H9 (cell line): ENCODE measurements at regions not wholly inside any gene's neighbourhood (a gene's known extent, or its start where the extent isn't known, plus 50 kb on each side); places are given as distances from the start of the nearest gene placed in this dataset.

Experiments used
- DNase-seq: peaks from one replicate; pipeline ENCODE4 v3.0.0-alpha.2; 2017
- H2AFZ ChIP-seq: one replicate; pipeline ENCODE4 v1.6.1; 2013; ENCODE audit warnings: mild to moderate bottlenecking, low read length, control low read depth, moderate library complexity
- H2AK5ac ChIP-seq: 2 replicates; pipeline ENCODE4 v1.6.1; 2013; ENCODE audit warnings: low read length, control low read depth, mixed read lengths; ENCODE audit not compliant: insufficient read length
- H2BK120ac ChIP-seq: one replicate; pipeline ENCODE4 v1.6.1; 2013; ENCODE audit warnings: low read depth, mild to moderate bottlenecking, low read length, control low read depth, inconsistent platforms; ENCODE audit not compliant: poor library complexity, severe bottlenecking
- H2BK12ac ChIP-seq: 2 replicates; pipeline ENCODE4 v1.6.1; 2013; ENCODE audit warnings: low read length, control low read depth, mixed read lengths, low read depth; ENCODE audit not compliant: insufficient read length
- H2BK15ac ChIP-seq: 2 replicates; pipeline ENCODE4 v1.6.1; 2013; ENCODE audit warnings: low read depth, low read length, control low read depth
- H2BK20ac ChIP-seq: one replicate; pipeline ENCODE4 v1.6.1; 2013; ENCODE audit warnings: low read depth, mild to moderate bottlenecking, low read length, control low read depth, inconsistent platforms; ENCODE audit not compliant: poor library complexity, severe bottlenecking
- H2BK5ac ChIP-seq: 2 replicates; pipeline ENCODE4 v1.6.1; 2013; ENCODE audit warnings: low read length, control low read depth, mixed read lengths; ENCODE audit not compliant: insufficient read length
- H3K14ac ChIP-seq: 2 replicates; pipeline ENCODE4 v1.6.1; 2013; ENCODE audit warnings: low read length, control low read depth; ENCODE audit not compliant: insufficient read depth
- H3K18ac ChIP-seq: 2 replicates; pipeline ENCODE4 v1.6.1; 2013; ENCODE audit warnings: low read depth, mild to moderate bottlenecking, mixed read lengths, low read length, control low read depth; ENCODE audit not compliant: insufficient read length
- H3K23ac ChIP-seq: 2 replicates; pipeline ENCODE4 v1.6.1; 2013; ENCODE audit warnings: low read length, control low read depth, mixed read lengths, low read depth; ENCODE audit not compliant: insufficient read length
- H3K23me2 ChIP-seq: 2 replicates; pipeline ENCODE4 v1.6.1; 2013; ENCODE audit warnings: low read depth, mild to moderate bottlenecking, mixed read lengths, low read length, control low read depth; ENCODE audit not compliant: insufficient read length, poor library complexity, severe bottlenecking
- H3K27ac ChIP-seq: 2 replicates; pipeline ENCODE4 v1.5.1; 2013; ENCODE audit warnings: low read length, control low read depth, mixed read lengths, low read depth; ENCODE audit not compliant: insufficient read length
- H3K27me3 ChIP-seq: 2 replicates; pipeline ENCODE4 v1.6.1; 2013; ENCODE audit warnings: low read length, control low read depth, inconsistent platforms; ENCODE audit not compliant: insufficient read depth
- H3K4ac ChIP-seq: 2 replicates; pipeline ENCODE4 v1.6.1; 2013; ENCODE audit warnings: low read depth, mild to moderate bottlenecking, control low read depth, inconsistent platforms, low read length, moderate library complexity
- H3K4me1 ChIP-seq: 2 replicates; pipeline ENCODE4 v1.6.1; 2013; ENCODE audit warnings: low read length, control low read depth, inconsistent platforms; ENCODE audit not compliant: insufficient read depth
- H3K4me2 ChIP-seq: 2 replicates; pipeline ENCODE4 v1.6.1; 2013; ENCODE audit warnings: low read length, control low read depth, mixed read lengths; ENCODE audit not compliant: insufficient read length, insufficient read depth
- H3K56ac ChIP-seq: 2 replicates; pipeline ENCODE4 v1.6.1; 2013; ENCODE audit warnings: low read depth, mild to moderate bottlenecking, mixed read lengths, low read length, control low read depth; ENCODE audit not compliant: insufficient read length
- H3K79me1 ChIP-seq: 2 replicates; pipeline ENCODE4 v1.6.1; 2013; ENCODE audit warnings: low read depth, mild to moderate bottlenecking, moderate library complexity, low read length, control low read depth, inconsistent platforms; ENCODE audit not compliant: insufficient read depth, poor library complexity, severe bottlenecking
- H3K79me2 ChIP-seq: 2 replicates; pipeline ENCODE4 v1.6.1; 2013; ENCODE audit warnings: low read length, control low read depth, inconsistent platforms; ENCODE audit not compliant: insufficient read depth
- H3K9ac ChIP-seq: 2 replicates; pipeline ENCODE4 v1.6.1; 2013; ENCODE audit warnings: low read length, control low read depth, mixed read lengths; ENCODE audit not compliant: insufficient read length; ENCODE audit errors: extremely low read depth
- H3K9me3 ChIP-seq: one replicate; pipeline ENCODE4 v1.6.1; 2013; ENCODE audit warnings: low read depth, low read length, inconsistent platforms; ENCODE audit not compliant: control insufficient read depth
- H3T11ph ChIP-seq: one replicate; pipeline ENCODE4 v1.6.1; 2013; ENCODE audit warnings: mild to moderate bottlenecking, low read length, control low read depth, inconsistent platforms
- H4K20me1 ChIP-seq: one replicate; pipeline ENCODE4 v1.6.1; 2013; ENCODE audit not compliant: control insufficient read depth, insufficient read length, insufficient read depth
- H4K5ac ChIP-seq: 2 replicates; pipeline ENCODE4 v1.6.1; 2013; ENCODE audit warnings: low read depth, mild to moderate bottlenecking, mixed read lengths, low read length, control low read depth; ENCODE audit not compliant: insufficient read length
- H4K8ac ChIP-seq: replicated peaks from 2 replicates; pipeline ENCODE4 v1.6.1; 2013; ENCODE audit warnings: low read length, control low read depth, mixed read lengths, low read depth; ENCODE audit not compliant: insufficient read length
- H4K91ac ChIP-seq: 2 replicates; pipeline ENCODE4 v1.6.1; 2013; ENCODE audit warnings: low read depth, mild to moderate bottlenecking, moderate library complexity, mixed read lengths, low read length, control low read depth; ENCODE audit not compliant: insufficient read length
- H3K27ac Mint-ChIP-seq, 3 experiments: 2 replicates in 2 of 3; 3 replicates in 1 of 3; pipeline ENCODE4 v1.8.0; 2020 to 2021; ENCODE audit warnings: mixed read lengths in 3 of 3, mild to moderate bottlenecking in 1 of 3, moderate library complexity in 1 of 3
- H3K27me3 Mint-ChIP-seq: 2 replicates; pipeline ENCODE4 v1.8.0; 2021; ENCODE audit warnings: low read depth, mild to moderate bottlenecking, moderate library complexity, mixed read lengths
- H3K36me3 Mint-ChIP-seq, 3 experiments: 2 replicates in 2 of 3; 3 replicates in 1 of 3; pipeline ENCODE4 v1.8.0; 2020 to 2021; ENCODE audit warnings: low read depth in 3 of 3, mixed read lengths in 3 of 3; ENCODE audit not compliant: insufficient read depth in 1 of 3
- H3K4me1 Mint-ChIP-seq, 2 experiments: 2 replicates each; pipeline ENCODE4 v1.8.0; 2020; ENCODE audit warnings: mixed read lengths in 2 of 2
- H3K4me3 Mint-ChIP-seq, 2 experiments: 2 replicates in 1 of 2; 3 replicates in 1 of 2; pipeline ENCODE4 v1.8.0; 2020 to 2021; ENCODE audit warnings: mild to moderate bottlenecking in 2 of 2, mixed read lengths in 2 of 2, moderate library complexity in 1 of 2
- H3K9me3 Mint-ChIP-seq, 2 experiments: 2 replicates in 1 of 2; 3 replicates in 1 of 2; pipeline ENCODE4 v1.8.0; 2020; ENCODE audit warnings: mild to moderate bottlenecking in 2 of 2, mixed read lengths in 2 of 2, moderate library complexity in 1 of 2
- WGBS: extraction: QIAGEN DNeasy Blood & Tissue Kit; methylation state at CpG from one replicate; pipeline ENCODE4 v1.1.7; 2013; ENCODE audit warnings: missing lambda C conversion rate, low lambda C conversion rate, mixed read lengths; ENCODE audit not compliant: insufficient read length; ENCODE audit errors: extremely low coverage; 5-methylcytosine and 5-hydroxymethylcytosine counted together
- TF ChIP-seq, protein P1 (sequence below): fragments of 200-600 bp; sonication (generic); conservative IDR thresholded peaks from 3 replicates; pipeline ENCODE4 v1.8.0; 2021; ENCODE audit warnings: antibody characterized with exemption, mild to moderate bottlenecking

DNA sequence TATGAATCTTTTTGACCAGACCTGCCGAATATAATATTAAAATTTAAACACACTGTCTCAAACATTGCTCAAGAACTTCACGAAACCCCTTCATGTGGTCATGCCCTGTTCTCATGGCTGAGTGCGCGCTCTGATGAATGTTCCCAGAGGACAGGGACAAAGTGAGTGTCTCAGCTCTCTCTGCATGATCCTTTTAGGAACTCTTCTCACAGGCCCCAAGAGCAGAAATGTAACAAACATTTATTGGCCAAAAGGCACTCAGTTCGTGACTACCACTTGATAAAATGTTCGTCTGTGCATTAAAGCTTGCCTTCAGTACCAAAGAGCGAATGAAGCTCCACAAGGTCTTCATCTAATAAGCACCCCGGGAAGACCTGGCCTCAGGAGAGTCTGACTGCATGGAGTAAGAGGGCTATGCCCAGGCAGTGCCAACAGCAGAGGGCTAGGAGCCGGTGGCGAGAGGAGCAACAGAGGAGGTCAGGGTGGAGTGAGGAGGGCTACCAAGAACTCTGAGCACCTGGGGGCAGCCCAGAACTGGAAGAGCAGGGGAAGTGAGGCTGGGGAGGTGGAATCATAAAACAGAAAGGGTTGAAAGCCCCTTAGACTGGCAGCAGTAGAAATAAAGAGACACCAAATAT is 171.1 kb downstream of the RHOU start:
- Histone ChIP-seq H4K5ac (no peak overlapping the region), H3K27ac (no peak overlapping the region), H3K79me2 (no peaks in the 10 kb centered on the region), H3K23me2 (no peaks in the 10 kb centered on the region), H4K20me1 (no peaks in the 10 kb centered on the region), H2BK15ac (no peak overlapping the region), H3K18ac (no peak overlapping the region), H2AK5ac (no peak overlapping the region), H2BK20ac (no peak overlapping the region), H3K4ac (no peak overlapping the region), H2BK120ac (no peak overlapping the region), H2BK5ac (no peak overlapping the region), H3K23ac (no peak overlapping the region), H3K9me3 (no peaks in the 10 kb centered on the region), H2BK12ac (no peak overlapping the region), H3K79me1 (no peaks in the 10 kb centered on the region), H3K56ac (no peak overlapping the region), H4K8ac (no peak overlapping the region), H3K14ac (no peak overlapping the region), H3K9ac (no peak overlapping the region), H4K91ac (no peak overlapping the region), H3K4me1 (no peaks in the 10 kb centered on the region; the same call in 1 of the 2 replicates), H2AFZ (no peak overlapping the region), H3K4me2 (no peak overlapping the region), H3T11ph (no peak overlapping the region), H3K27me3 (no peaks in the 10 kb centered on the region)
- TF ChIP-seq, protein P1, sequence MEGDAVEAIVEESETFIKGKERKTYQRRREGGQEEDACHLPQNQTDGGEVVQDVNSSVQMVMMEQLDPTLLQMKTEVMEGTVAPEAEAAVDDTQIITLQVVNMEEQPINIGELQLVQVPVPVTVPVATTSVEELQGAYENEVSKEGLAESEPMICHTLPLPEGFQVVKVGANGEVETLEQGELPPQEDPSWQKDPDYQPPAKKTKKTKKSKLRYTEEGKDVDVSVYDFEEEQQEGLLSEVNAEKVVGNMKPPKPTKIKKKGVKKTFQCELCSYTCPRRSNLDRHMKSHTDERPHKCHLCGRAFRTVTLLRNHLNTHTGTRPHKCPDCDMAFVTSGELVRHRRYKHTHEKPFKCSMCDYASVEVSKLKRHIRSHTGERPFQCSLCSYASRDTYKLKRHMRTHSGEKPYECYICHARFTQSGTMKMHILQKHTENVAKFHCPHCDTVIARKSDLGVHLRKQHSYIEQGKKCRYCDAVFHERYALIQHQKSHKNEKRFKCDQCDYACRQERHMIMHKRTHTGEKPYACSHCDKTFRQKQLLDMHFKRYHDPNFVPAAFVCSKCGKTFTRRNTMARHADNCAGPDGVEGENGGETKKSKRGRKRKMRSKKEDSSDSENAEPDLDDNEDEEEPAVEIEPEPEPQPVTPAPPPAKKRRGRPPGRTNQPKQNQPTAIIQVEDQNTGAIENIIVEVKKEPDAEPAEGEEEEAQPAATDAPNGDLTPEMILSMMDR: no peak
- Mint-ChIP-seq H3K4me3 (no peak overlapping the region), H3K27ac (peak overlapping the region in 2 of 3 experiments; percentile 23 to 68; a peak in 2 of 7 replicates), H3K27me3 (no peaks in the 10 kb centered on the region), H3K9me3 (no peaks in the 10 kb centered on the region), H3K36me3 (no peaks in the 10 kb centered on the region), H3K4me1 (peaks cover 8 to 13% of the 10 kb centered on the region in 2 experiments)
- no CpG with 5 or more reads among the region's 10 CpGs for WGBS
- DNase-seq: no peak
